ENCODE measurements at regions not wholly inside any gene's neighbourhood (a gene's known extent, or its start where the extent isn't known, plus 50 kb on each side); places are given as distances from the start of the nearest gene placed in this dataset.

DNA sequence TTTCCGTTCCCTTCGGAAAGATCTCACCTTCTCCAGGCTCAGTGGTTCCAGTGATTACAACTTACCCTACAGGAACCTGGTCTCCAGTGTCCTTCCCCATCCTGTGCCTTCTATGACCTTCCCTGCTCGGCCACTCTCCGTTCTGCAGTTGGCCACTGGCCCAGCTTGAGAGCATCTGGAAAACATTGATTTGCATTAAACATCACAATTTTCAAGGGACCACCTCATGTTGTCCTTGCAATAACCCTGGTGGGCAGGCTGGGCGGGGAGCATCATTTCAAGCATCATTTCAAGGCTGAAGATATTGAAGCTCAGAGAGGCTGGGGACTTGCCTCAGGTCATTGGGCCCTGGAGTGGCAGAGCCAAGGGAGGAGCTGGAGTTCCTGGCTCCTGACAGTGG is 177.4 kb downstream of the SEC61B start:
- 87 to 90% methylated on average over 5 of the region's 5 CpGs for WGBS, 2 donors
- no peak for DNase-seq (ENCODE audit: low spot score in 2 of 2)

GRCh38 chr9:99400184-99400731 is 178.2 kb downstream of the SEC61B start:
- H3K4me3 ChIP-seq (ENCODE audit: low read depth, poor library complexity, severe bottlenecking): no peak overlapping the region
- intact Hi-C loops (cut with DNase I; ENCODE audit: low total_unique reads): no loop called here
- 87 to 89% methylated on average over 4 to 5 of the region's 5 CpGs for WGBS, 2 donors
- DNase-seq (ENCODE audit: low spot score in 2 of 2): no peak
- TF ChIP-seq POLR2A (IDR thresholded peaks at IDR 0.05): no peak
- TF ChIP-seq CTCF (IDR thresholded peaks at IDR 0.05): no peak

More for the DNA sequence above, 177.4 kb downstream of the SEC61B start:
- intact Hi-C loops (cut with DNase I; ENCODE audit: low total_unique reads): no loop called here
- no peak overlapping the region for H3K4me3 ChIP-seq (ENCODE audit: low read depth, poor library complexity, severe bottlenecking)
- TF ChIP-seq CTCF (IDR thresholded peaks at IDR 0.05): no peak
- TF ChIP-seq POLR2A (IDR thresholded peaks at IDR 0.05): no peak

GRCh38 chr9:99401680-99402504 is 179.8 kb downstream of the SEC61B start:
- no peak for DNase-seq (ENCODE audit: low spot score in 2 of 2)
- H3K4me3 ChIP-seq (ENCODE audit: low read depth, poor library complexity, severe bottlenecking): no peak overlapping the region
- 65 to 66% methylated on average over 3 of the region's 3 CpGs for WGBS, 2 donors
- intact Hi-C loops (cut with DNase I; ENCODE audit: low total_unique reads): no loop called here
- TF ChIP-seq CTCF (IDR thresholded peaks at IDR 0.05): no peak
- no peak for TF ChIP-seq POLR2A (IDR thresholded peaks at IDR 0.05)

DNA sequence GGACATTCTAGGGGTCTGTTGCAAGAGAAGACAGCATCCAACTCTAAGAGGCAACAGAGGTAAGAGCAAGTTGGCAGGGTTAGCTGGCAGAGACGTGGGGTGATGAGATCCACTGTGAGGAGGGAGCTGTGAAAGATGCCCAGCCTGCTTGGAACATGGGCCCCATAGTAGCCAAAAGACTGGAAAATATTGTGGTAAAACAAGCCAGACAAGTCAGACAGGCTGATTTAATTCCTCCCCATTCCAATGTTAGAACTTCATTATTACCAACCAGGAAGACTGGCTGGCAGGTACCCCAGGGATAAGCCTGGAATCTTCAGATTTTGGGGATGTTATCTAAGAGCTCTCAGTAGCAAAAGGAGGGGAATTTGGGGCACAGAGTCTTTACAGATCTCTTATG is 181.3 kb downstream of the SEC61B start:
- no peak for TF ChIP-seq POLR2A (IDR thresholded peaks at IDR 0.05)
- no peak for TF ChIP-seq CTCF (IDR thresholded peaks at IDR 0.05)
- intact Hi-C loops (cut with DNase I; ENCODE audit: low total_unique reads): no loop called here
- WGBS, 2 donors: 30 to 36% methylated on average over 1 of the region's 1 CpG
- no peak for DNase-seq (ENCODE audit: low spot score in 2 of 2)
- H3K4me3 ChIP-seq (ENCODE audit: low read depth, poor library complexity, severe bottlenecking): no peak overlapping the region

GRCh38 chr9:99405359-99405758 is 183.3 kb downstream of the SEC61B start:
- no peak for TF ChIP-seq POLR2A (IDR thresholded peaks at IDR 0.05)
- no peak for TF ChIP-seq CTCF (IDR thresholded peaks at IDR 0.05)
- intact Hi-C loops (cut with DNase I; ENCODE audit: low total_unique reads): no loop called here
- no peak overlapping the region for H3K4me3 ChIP-seq (ENCODE audit: low read depth, poor library complexity, severe bottlenecking)
- no peak for DNase-seq (ENCODE audit: low spot score in 2 of 2)
- 90 to 93% methylated on average over 2 of the region's 2 CpGs for WGBS, 2 donors
